OCI-LY3 (cell line): ENCODE measurements at regions not wholly inside any gene's neighbourhood (a gene's known extent, or its start where the extent isn't known, plus 50 kb on each side); places are given as distances from the start of the nearest gene placed in this dataset.

Source experiments
- EZH2phosphoT487 ChIP-seq: fragments of 200-600 bp; shearing (Covaris generic); IDR thresholded peaks from 2 replicates; pipeline ENCODE4 v1.6.1; 2018; ENCODE audit warnings: antibody characterized with exemption, mixed run types, low read depth
- TF ChIP-seq, protein P1 (sequence below): fragments of 200-600, 300-600 bp; sonication (generic); IDR thresholded peaks from 2 replicates; pipeline ENCODE4 v1.5.1; 2014; ENCODE audit warnings: antibody characterized with exemption, low read length, low read depth

DNA sequence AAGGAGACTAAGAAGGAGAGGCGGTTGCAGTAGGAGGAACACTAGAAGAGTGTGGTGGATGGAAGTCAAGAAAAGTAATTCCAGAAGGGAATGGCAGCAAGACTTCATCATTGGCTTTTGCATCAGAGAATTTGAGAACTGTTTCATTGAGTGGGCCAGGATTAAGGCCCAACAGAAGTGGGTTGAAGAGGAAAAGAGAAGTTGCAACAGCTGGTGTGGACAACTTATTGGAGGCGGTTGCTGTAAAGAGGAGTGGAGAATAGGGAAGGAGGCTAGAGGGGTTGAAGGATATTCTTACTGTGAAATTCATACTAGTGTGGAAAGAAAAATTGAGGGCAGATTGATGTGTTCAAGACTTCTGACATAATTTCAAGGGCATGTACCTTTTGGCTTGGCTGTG lies 168.7 kb upstream of the FN1 start:
- TF ChIP-seq, protein P1, sequence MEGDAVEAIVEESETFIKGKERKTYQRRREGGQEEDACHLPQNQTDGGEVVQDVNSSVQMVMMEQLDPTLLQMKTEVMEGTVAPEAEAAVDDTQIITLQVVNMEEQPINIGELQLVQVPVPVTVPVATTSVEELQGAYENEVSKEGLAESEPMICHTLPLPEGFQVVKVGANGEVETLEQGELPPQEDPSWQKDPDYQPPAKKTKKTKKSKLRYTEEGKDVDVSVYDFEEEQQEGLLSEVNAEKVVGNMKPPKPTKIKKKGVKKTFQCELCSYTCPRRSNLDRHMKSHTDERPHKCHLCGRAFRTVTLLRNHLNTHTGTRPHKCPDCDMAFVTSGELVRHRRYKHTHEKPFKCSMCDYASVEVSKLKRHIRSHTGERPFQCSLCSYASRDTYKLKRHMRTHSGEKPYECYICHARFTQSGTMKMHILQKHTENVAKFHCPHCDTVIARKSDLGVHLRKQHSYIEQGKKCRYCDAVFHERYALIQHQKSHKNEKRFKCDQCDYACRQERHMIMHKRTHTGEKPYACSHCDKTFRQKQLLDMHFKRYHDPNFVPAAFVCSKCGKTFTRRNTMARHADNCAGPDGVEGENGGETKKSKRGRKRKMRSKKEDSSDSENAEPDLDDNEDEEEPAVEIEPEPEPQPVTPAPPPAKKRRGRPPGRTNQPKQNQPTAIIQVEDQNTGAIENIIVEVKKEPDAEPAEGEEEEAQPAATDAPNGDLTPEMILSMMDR = no peak
- no peak for TF ChIP-seq EZH2phosphoT487
